HL-60 (cell line): ENCODE measurements at regions not wholly inside any gene's neighbourhood (a gene's known extent, or its start where the extent isn't known, plus 50 kb on each side); places are given as distances from the start of the nearest gene placed in this dataset.

Experiments
- DNase-seq, 2 experiments: peaks; one replicate each; pipeline ENCODE4 v3.0.0-alpha.2; 2010 to 2020; ENCODE audit warnings: low read depth in 1 of 2, low spot score in 1 of 2
- H3K27ac ChIP-seq: fragments of 250-450 bp; sonication (Bioruptor Pico); replicated peaks from 2 replicates; pipeline ENCODE4 v1.5.1; 2020; ENCODE audit warnings: mild to moderate bottlenecking, moderate library complexity
- H3K27me3 ChIP-seq: fragments of 250-450 bp; sonication (Bioruptor Pico); 2 replicates; pipeline ENCODE4 v1.5.1; 2021; ENCODE audit warnings: mild to moderate bottlenecking, moderate library complexity; ENCODE audit not compliant: insufficient read depth, poor library complexity, severe bottlenecking
- H3K4me3 ChIP-seq: replicated peaks from 2 replicates; pipeline ENCODE4 v1.5.1; 2011; ENCODE audit warnings: mild to moderate bottlenecking, control low read depth, low read length; ENCODE audit not compliant: insufficient read depth
- CTCF ChIP-seq: IDR thresholded peaks from one replicate; pipeline ENCODE4 v1.5.1; 2011; ENCODE audit warnings: low read length, control low read depth, inconsistent platforms; ENCODE audit not compliant: insufficient read depth
- GABPA ChIP-seq: IDR thresholded peaks from 2 replicates; pipeline ENCODE4 v1.6.1; 2012; ENCODE audit warnings: low read depth
- POLR2AphosphoS5 ChIP-seq: IDR thresholded peaks from 2 replicates; pipeline ENCODE4 v1.6.1; 2012; ENCODE audit warnings: low read depth
- REST ChIP-seq: IDR thresholded peaks from 2 replicates; pipeline ENCODE4 v1.6.1; 2012; ENCODE audit warnings: low read depth; ENCODE audit not compliant: insufficient replicate concordance
- SPI1 ChIP-seq: IDR thresholded peaks from 2 replicates; pipeline ENCODE4 v1.6.1; 2012; ENCODE audit warnings: low read depth, mild to moderate bottlenecking, borderline replicate concordance

- TF ChIP-seq POLR2AphosphoS5 (no peak), SPI1 (no peak), GABPA (no peak), REST (no peak), CTCF (no peak)
- no peaks in the 10 kb centered on the region for H3K27me3 ChIP-seq
- no peak overlapping the region for H3K27ac ChIP-seq
- DNase-seq = no peak
- H3K4me3 ChIP-seq = no peak overlapping the region
Observed at GRCh38 chr20:52524861-52525260, 333.3 kb upstream of the ZFP64 start.

DNA sequence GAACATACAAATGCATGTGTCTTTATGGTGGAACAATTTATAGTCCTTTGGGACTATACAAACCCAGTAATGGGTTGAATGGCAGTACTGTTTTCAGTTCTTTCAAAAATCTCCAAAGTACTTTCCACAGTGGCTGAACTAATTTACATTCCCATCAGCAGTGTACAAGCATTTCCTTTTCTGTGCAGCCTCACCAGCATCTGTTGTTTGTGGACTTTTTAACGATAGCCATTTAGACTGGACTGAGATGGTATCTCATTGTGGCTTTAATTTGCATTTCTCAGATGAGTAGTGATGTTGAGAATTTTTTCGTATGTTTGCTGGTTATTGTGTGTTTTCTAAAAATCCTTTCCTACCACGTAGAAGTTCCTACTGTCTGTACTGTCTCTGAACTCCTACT lies 327.2 kb upstream of the ZFP64 start:
- no peak overlapping the region for H3K27ac ChIP-seq
- no peak for DNase-seq
- TF ChIP-seq POLR2AphosphoS5 (no peak), SPI1 (no peak), GABPA (no peak), CTCF (no peak), REST (no peak)
- no peaks in the 10 kb centered on the region for H3K27me3 ChIP-seq
- no peak overlapping the region for H3K4me3 ChIP-seq

DNA sequence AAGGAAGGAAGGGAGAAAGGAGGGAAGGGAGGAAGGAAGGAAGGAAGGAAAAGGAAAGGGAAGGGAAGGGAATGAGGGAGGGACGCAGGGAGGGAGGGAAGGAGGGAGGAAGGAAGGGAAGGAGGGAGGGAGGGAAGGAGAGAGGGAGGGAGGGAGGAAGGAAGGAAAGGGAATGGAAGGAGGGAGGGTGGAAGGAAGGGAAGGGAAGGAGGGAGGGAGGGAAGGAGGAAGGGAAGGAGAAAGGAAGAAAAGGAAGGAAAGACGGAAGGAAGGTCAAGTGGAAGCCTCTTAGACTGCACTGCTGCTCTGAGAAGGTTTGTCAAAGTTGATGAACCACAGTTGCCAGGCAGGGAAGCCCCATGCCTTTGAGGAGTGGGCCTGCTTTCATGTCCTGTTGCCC lies 324.3 kb upstream of the ZFP64 start:
- DNase-seq = no peak
- no peak for TF ChIP-seq SPI1
- no peak for TF ChIP-seq REST
- TF ChIP-seq POLR2AphosphoS5 = no peak
- TF ChIP-seq GABPA = no peak
- no peak for TF ChIP-seq CTCF
- H3K27me3 ChIP-seq = no peaks in the 10 kb centered on the region
- H3K4me3 ChIP-seq = no peak overlapping the region
- H3K27ac ChIP-seq = no peak overlapping the region
